ENCODE measurements at regions not wholly inside any gene's neighbourhood (a gene's known extent, or its start where the extent isn't known, plus 50 kb on each side); places are given as distances from the start of the nearest gene placed in this dataset.
"Not testable (repeated sequence)": the region's sequence is repeated elsewhere in the genome, so short reads cannot be mapped to it uniquely, and the experiment has no call there.

DNA sequence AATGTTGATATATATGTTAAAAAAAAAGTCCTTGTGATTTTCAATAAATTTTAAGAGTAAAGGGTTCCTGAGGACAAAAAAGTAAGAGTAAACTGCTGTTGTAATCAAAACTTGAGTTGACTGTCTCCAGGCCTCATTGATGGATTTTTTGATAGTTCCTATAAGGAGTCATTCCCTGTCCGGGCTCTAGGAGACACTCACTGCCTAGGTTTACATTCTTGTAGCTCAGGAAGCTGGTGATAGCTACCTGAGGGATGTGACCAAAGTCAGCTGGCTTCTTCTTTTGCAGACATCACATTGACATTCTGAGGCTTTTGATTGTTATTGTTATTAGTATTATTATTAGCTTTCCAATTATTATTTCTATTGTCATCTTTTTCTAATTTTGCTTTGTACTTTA lies 116.5 kb upstream of the FBXL7 start:
- no peak for DNase-seq

DNA sequence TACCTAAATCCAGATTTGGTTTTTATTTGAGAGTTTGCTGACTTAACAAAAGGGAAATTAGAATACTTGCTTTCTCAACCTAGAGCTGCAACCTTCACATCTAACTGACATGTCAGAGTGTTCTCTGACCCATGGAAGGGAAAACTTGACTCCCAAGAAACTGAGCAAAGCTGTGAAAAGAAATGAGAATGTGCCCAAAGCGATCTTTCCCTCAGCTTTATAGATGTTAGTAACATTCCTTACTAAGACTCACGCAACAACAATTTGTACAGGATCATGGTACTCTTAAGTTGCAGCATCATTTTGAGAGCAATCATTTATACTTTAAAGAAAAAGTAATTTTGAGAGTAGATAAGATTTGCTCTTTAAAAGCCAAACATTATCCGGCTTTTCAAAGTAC lies 117.0 kb upstream of the FBXL7 start:
- no peak for DNase-seq

DNA sequence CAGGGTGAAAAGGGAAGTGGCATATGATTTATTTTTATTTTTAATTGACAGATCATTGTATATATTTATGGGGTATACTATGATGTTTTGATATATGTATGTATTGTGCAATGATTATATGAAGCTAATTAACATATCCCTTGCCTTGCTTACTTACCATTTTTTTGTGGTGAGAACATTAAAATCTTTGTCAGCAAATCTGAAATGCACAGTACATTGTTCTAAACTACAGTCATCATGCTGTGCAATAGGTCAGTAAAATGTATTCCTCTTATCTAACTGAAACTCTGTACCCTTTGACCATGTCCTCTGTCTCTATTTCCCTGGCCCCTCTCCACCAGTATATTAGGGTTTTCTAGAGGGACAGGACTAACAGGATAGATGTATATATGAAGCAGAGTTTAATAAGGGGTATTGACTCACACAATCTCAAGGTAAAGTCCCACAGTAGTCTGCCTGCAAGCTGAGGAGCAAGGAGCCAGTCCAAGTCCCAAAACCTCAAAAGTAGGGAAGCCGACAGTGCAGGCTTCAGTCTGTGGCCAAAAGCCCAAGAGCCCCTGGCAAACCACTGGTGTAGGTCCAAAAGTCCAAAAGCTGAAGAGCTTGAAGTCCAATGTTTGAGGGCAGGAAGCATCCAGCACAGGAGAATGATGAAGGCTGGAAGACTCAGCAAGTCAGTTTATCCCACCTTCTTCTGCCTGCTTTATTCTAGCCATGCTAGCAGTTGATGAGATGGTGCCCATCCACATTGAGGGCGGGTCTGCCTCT lies 122.2 kb upstream of the FBXL7 start:
- no peak for DNase-seq

DNA sequence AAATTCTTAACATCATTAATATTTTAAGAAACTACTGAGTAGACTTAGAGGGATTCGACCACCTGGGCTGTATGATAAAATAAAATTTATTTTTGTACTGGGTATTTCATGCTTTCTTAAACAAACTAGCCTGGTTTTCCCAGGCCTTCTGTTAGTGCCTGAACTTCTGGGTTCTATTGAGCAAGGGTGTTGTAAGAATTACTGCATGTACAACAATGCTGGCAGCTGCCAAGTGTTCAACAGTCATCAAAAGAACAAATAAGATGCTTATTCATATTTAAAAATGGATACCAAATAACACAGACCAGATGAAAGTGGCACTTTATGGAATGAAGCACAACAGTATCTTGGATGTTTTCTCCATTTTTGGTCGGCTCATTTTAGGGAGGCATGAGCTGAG lies 123.2 kb upstream of the FBXL7 start:
- DNase-seq = no peak

DNA sequence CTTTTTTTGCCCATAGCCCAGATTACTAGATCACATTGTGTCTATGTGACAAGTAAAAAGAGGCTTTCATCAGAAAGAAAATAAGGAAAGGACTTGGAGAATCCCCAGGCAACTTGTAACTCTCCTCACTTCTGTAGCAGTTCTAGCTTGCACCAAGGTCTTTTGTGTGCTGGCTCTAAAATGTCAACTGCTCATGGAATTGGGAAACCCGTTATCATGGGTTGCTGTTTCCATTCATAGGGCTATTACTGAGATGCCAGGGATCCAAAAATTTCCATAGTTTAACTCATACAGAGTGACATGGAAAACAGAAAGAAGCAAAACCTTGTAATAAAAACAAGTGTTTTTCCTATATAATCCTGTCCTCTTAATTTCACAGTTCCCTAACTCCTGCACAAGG lies 123.9 kb upstream of the FBXL7 start:
- DNase-seq = no peak

DNA sequence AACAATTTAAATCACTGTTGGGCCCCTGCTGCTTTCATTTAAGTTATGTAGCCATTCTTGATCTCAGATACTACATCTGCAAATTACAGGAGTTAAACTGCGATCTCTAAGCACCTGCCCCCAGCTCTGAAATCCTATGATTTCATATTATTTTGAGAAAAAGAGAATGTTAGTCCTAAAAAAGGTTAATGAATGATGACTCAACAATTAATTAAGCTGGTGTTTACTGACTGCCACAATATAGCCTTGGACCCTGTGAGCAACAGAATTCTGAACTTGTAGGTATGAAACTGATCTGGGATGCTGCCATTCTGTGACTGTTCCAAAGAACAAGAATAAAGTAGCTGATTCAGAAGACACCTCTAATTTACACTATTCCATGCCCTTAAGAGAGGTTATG lies 124.4 kb upstream of the FBXL7 start:
- no peak for DNase-seq

DNA sequence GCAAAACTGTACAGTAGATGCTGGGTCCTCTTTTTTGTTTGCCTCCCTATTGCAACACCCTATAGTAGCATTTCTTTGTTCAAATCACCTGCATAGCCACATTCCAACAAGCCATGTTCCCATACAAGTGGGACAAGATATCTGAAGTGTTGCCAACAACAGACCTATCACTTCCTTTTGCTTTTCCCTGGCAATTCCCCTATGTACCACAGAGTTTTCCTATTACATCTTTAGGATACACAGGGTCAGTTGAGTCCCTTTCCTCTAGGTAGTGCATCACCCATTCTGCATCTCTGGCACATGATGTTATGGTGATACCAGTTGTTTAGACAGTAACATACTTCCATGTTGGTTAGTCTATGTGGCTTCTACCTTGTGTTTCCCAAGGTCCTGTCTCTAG lies 125.1 kb upstream of the FBXL7 start:
- no peak for DNase-seq

DNA sequence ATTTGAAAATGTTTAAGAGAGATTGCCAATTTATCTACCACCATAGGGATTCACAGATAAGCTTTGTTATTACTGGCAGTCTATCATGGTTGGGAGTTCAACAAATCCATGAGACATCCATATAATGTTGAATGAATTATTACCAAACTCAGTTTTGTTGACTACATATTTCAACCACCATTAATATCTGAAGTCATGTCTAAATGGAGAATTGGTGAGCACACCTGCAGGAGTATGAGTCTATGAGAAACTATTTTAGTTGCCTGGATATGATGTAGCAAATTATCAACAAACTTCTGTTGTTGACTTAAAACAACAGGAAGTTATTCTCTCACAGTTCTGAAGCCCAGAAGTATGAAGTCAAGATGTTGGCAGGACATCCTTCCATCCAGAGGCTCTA lies 126.8 kb upstream of the FBXL7 start:
- no peak for DNase-seq

DNA sequence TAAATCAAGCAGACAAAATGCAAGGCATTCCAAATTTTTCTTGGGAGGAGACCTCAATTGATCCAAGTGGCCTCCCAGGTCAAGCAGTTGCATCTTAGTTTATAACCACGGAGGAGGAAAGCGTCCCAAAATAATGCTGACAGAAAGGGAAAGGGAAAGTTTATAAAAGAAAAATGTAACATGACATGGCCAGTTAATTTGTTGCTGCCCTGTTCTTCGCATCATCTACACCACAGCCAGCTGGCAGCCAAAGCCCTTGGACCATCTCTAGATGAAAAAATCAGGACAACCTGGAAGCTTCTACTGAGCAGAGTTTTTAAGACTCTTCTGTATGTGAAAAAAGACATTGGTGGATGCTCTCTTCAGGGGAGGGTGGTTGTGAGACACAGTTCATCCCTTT lies 128.8 kb upstream of the FBXL7 start:
- DNase-seq = peak; percentile 77

DNA sequence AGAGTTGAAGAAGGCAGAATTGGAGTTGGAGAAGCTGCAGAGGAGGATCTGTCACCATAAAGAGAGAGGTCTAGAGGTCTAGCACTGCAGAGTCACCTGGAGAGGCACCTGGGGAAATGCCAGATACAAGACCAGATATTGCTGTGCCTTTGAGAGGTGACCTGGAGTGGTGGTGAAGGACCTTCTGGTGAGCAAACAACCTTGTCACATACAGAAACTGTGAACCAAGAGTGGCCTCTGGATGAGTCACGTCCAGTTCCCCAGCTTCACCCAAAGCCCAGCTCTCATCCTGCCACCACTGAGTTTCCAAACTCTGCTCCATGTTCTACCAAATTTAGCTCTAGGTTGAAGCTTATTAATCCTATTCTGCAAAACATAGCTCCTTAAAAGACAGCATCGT lies 131.1 kb upstream of the FBXL7 start:
- no peak for DNase-seq

DNA sequence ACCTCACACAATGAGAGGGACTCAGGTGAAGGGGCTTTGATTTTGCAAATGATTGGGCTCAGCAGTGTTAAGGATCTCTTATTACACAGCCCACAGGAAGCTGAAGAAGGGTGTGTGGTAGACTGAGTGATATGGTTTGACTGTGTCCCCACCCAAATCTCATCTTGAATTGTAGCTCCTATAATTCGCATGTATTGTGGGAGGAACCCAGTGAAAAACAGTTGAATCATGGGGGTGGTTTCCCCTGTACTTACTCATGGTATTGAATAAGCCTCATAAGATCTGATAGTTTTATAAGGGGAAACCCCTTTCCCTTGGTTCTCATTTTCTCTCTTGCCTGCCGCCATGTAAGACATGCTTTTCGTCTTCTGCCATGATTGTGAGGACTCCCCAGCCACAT lies 132.5 kb upstream of the FBXL7 start:
- DNase-seq = no peak

DNA sequence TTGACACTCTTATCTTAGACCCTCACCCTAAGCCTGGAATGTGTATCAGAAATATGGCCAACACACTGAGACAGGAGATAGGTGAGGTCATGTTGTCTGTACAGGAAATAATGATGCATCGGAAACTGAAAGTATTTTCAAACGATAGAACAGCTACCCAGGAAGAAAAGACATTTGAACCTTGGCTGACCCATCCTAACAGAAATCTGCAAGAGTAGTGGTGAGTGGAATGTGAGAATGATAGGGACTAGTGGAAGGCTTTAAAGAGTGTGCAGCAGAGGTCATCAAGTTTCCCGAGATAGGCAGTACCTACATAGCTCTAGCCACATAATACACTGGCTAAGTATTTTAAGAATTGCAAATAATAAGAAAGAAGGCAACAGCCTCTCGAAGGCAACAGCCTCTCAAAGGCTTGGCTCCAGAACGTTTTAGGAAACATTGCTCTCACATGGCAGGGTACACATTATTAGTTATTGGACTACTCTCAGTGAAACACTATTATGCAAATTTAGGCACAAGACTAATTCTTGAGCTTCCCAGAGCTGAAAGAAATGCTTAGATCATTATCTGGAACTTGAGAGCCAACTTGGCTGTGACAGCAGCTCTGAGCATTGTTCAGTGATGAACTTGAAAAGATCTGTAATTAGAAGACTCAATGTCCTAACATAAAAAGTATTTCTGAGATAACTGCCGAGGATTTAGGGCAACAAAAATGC lies 133.1 kb upstream of the FBXL7 start:
- no peak for DNase-seq

DNA sequence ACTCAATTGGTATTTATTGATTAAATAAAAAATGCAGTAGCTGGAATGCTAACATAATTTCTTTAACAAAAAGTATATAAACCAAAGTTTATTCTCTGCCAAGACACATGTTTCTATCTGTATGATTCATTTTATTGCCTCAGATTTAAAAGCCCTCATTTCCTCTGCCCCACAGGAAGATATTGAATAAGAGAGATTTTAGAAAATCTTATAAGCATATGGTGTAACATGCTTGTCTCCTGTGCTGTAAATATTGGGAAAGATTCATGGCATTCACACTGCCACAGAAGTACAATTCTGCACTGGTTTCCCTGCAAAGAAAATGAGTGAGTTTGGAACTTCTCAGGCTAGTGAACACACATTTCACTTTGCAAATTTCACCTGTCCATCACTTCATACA lies 134.9 kb upstream of the FBXL7 start:
- DNase-seq = no peak

DNA sequence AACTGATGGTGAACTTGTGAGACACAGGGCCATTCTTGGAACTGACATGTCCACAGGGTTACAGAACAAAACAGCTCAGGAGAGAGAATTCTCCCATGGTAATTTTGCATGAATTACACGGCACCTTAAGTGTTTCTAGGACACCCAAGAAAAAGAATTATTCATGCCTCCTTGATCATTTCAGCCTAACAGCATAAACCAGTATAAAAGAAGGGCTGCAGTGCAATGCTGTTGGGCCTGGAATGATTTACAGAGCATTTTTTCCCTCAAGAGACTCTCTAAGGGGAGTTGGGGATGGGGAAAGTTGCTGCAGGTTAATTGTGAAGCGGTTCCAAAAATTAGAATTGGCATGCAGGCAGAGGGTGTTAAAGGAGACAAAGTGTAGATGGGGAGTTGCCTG lies 136.4 kb upstream of the FBXL7 start:
- DNase-seq = no peak

DNA sequence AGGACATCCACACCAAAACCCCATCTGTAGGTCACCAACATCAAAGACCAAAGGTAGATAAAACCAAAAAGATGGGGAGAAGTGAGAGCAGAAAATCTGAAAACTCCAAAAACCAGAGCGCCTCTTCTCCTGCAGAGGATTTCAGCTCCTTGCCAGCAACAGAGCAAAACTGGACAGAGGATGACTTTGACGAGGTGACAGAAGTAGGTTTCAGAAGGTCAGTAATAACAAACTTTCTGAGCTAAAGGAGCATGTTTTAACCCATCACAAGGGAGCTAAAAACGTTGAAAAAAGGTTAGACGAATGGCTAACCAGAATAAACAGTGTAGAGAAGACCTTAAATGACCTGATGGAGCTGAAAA lies 142.9 kb upstream of the FBXL7 start:
- DNase-seq = not testable (repeated sequence)

DNA sequence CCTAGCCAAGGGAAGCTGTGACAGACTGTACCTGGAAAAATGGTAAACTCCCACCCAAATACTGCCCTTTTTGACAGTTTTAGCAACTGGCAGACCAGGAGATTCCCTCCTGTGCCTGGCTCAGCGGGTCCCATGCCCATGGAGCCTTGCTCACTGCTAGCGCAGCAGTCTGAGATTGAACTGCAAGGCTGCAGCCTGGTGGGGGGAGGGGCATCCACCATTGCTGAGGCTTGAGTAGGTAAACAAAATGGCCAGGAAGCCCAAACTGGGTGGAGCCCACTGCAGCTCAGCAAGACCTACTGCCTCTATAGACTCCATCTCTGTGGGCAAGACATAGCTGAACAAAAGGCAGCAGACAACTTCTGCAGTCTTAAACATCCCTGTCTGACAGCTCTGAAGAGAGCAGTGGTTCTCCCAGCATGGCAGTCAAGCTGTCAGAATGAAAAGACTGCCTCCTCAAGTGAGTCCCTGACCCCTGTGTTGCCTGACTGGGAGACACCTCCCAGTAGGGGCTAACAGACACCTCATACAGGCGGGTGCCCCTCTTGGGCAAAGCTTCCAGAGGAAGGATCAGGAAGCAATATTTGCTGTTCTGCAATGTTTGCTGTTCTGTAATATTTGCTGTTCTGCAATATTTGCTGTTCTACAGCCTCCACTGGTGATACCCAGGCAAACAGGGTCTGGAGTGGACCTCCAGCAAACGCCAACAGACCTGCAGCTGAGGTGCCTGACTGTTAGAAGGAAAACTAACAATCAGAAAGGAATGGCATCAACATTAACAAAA lies 143.5 kb upstream of the FBXL7 start:
- DNase-seq = not testable (repeated sequence)

DNA sequence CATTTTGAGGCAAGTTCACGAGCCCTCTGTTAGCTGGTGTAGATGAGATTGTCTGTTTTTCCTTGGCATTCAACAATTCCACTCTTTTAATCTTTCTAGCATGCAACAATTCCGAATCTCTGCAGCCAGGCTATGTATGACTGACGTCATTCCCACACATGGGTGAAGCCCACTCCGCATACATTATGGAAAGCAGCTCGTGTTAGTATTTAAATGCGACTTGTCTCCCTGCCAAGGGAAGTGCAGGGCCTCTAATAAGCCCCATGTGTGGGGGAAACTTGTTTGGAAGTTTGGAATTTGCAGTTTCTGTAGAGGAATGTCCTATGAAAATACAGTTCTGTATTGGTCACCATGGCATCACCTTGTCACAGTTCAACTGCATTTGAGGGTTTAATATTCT lies 146.0 kb upstream of the FBXL7 start:
- DNase-seq = no peak

DNA sequence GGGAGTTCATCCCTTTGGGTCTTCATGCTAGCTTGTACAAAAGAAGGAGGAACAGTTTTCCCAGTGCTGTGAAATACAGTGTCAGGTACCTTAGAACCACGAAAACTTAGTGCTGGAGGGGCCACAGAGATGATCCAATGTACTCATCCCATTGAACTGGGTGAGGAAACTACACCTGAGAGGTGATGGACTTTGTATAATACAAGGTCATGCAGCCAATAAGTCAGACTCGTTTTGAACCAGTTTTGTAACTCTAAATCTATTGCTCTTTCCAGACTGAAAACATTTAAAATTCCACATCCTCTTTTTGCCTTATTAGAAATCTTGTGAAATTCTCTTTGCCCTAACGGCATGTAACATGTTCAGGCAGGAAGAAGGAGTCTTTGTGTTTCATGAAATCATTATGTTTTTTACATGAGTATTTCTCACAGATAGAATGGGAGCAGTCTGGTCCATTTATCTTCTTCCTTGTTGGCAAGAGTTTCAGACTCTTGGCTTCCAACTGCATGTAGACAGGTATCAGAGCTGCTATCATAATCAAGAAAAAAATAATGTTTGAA lies 146.8 kb upstream of the FBXL7 start:
- no peak for DNase-seq

DNA sequence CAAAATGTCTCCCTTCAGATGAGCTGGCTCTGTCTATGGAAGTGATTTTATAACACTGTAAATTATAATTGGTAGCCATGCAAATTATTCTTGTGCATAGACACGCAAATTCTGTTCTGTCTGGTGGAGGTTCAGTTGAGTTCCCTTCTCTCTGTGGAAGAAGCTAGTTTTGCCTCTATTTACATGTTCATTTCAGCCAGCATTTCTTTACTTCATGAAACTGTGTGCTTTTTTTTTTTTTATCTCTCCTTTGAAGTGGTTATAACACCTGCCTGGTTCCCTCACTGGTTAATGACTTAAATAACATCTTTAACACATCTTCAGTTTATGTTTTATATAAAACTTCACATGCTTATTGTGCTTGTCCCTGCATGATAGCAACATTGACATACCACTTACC lies 149.4 kb upstream of the FBXL7 start:
- no peak for DNase-seq

DNA sequence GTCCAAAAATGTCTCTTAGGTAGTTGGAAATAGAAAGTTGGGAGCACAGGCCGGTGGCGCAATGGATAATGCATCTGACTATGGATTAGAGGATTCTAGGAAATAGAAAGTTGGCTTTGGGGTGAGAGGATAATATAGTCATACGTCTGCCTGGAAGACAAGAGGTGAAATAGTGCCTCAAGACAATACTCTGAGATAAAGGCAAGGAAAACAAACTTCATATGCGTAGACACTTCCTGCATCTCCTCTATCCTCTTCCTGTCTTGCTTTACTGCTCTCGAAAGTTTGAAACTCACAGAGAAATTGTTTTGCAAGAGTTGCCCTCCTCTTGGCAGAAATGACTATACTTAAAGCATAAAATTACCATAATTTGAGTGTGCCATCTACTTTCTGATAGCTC lies 153.2 kb upstream of the FBXL7 start:
- DNase-seq = no peak

DNA sequence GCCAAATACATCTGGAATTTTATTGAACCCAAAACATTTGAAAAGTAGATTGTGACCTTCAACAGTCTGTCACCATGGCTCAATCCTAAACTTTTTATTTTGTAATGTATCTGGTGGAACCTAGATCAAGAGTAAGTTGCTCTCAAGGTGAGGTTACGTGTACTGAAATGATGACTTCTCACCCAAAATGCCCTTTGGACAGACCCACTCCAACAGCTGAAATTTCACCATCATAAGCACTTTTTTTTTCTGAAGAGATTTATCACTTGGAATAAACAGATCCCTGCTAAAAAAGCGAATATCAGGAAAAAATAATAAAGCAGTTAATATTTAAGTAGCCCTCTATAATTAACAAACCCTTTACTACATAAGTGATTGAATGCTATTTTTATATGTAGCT lies 155.0 kb upstream of the FBXL7 start:
- no peak for DNase-seq

DNA sequence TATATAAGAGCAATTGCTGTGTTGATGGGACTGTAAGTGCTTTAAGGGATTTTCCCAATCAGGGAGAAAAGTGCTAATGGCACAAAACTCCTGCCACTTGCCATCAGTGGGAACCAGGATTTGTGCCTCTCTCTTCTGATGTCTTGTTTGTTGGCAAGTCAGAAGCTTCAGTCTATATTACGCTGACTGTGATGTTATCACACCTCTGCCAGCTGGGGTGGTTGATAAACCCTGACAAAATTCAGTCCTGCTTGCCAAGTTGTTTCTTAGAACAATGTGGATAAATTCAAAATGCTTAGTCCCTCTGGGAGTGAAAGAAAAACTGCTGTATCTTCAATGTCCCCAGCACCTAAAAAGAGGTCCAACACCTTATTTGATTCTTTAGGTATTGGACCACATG lies 161.4 kb upstream of the FBXL7 start:
- no peak for DNase-seq

DNA sequence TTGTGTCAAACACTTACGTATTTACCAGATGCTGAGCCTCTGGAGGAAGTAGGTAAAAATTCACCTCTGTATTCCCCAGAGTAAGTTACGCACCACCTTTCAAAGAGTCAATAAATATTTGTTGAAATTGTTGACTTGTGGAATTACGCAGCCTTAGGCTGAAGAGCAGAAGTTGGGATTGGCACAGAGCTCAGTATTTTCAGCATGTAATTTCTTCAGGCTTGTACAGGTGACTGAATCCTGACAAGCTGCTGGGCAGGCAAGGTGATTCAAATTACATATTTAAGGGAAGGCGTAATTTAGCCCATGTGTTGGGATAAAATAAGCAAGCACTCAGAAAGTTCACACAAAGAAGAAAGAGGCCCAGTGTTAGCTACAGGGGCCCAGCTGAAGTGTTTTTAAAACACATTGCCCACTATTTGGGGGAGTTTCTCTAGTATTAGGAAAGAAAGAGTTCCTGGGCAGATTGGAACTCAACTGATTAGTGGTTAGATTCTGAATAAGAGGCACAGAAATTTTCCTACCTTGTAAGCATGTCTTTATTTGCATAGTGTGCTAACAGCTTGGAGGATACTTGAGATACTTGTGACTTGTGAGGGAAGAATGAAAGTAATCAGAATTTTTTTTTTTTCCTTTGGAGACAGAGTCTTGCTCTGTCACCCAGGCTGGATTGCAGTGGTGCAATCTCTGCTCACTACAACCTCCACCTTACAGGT lies 165.3 kb upstream of the FBXL7 start:
- no peak for DNase-seq
